Ovary (tissue), 7 donors: ENCODE measurements at regions not wholly inside any gene's neighbourhood (a gene's known extent, or its start where the extent isn't known, plus 50 kb on each side); places are given as distances from the start of the nearest gene placed in this dataset.

Experiments used
- DNase-seq, 5 donors: peaks; one replicate each; pipeline ENCODE4 v3.0.0-alpha.2; 2019 to 2020
- H3K27ac ChIP-seq, 2 donors: fragments of 200-600 bp; one replicate each; pipeline versions ENCODE4 v1.5.1 to v1.8.0; 2019 to 2022
- H3K27me3 ChIP-seq: fragments of 200-600 bp; one replicate; pipeline ENCODE4 v1.8.0; 2022
- H3K36me3 ChIP-seq: fragments of 200-600 bp; sonication (generic); one replicate; pipeline ENCODE4 v1.5.1; 2019
- H3K4me1 ChIP-seq: one replicate; pipeline ENCODE4 v1.8.1; 2013; ENCODE audit warnings: mild to moderate bottlenecking, moderate library complexity; ENCODE audit not compliant: insufficient read depth
- H3K4me3 ChIP-seq: fragments of 200-600 bp; sonication (generic); one replicate; pipeline ENCODE4 v1.5.1; 2017
- H3K9me3 ChIP-seq, 2 donors: fragments of 200-600 bp in 1 of 2; sonication (generic) in 1 of 2; one replicate each; pipeline versions ENCODE4 v1.5.1 to v1.8.1; 2013 to 2019; ENCODE audit warnings: mild to moderate bottlenecking in 1 of 2, moderate library complexity in 1 of 2
- CTCF ChIP-seq, 3 donors: fragments of 450-650 bp in 2 of 3; fragments of 200-600 bp in 1 of 3; IDR thresholded peaks; one replicate each; pipeline versions ENCODE4 v1.5.1 to v1.8.0; 2016 to 2022; ENCODE audit warnings: antibody characterized with exemption in 3 of 3, mild to moderate bottlenecking in 1 of 3
- EP300 ChIP-seq: sonication (generic); formaldehyde crosslinking; IDR thresholded peaks from one replicate; pipeline ENCODE4 v1.6.1; 2017; ENCODE audit warnings: antibody characterized with exemption
- POLR2A ChIP-seq: fragments of 450-650 bp; IDR thresholded peaks from one replicate; pipeline ENCODE4 v1.6.1; 2017; ENCODE audit warnings: antibody characterized with exemption, mild to moderate bottlenecking, moderate library complexity
- WGBS, 3 donors: extraction: QIAGEN DNeasy Blood & Tissue Kit in 1 of 3; methylation state at CpG; one replicate each; pipeline versions ENCODE4 v1.1.5 to v1.1.7; 2013 to 2017; 5-methylcytosine and 5-hydroxymethylcytosine counted together
- intact Hi-C, 4 donors: fragments of 100-400 bp; cut with DNase I; formaldehyde crosslinking; loops; one replicate each; pipeline versions ENCODE4 v1.11.0 to v1.15.1; 2022 to 2023
- donor health status: DM: no; HTN: no; CAD: no; lungs with moderate emphysema.
- donor health status: DM: no; HTN: no; CAD: no.
- donor health status: Bipolar disorder and iron deficiency.
- donor health status: DM: no; HTN: no; CAD: no.
- donor health status: DM: yes; HTN: yes; CAD: no.

GRCh38 chr11:129530154-129530895, 154.7 kb downstream of the BARX2 start:
- Histone ChIP-seq H3K27ac (no peak overlapping the region), H3K36me3 (no peaks in the 10 kb centered on the region), H3K27me3 (no peaks in the 10 kb centered on the region), H3K4me3 (no peak overlapping the region), H3K4me1 (no peaks in the 10 kb centered on the region), H3K9me3 (no peaks in the 10 kb centered on the region)
- no peak for DNase-seq
- intact Hi-C loops, result no loop called here
- TF ChIP-seq POLR2A (no peak), EP300 (no peak), CTCF (IDR thresholded peaks at IDR 0.05) (no peak)
- WGBS, 3 donors, result 45 to 57% (median 51%) methylated on average over 7 of the region's 7 CpGs

GRCh38 chr11:129533395-129533794, 157.7 kb downstream of the BARX2 start:
- Histone ChIP-seq H3K4me3 (no peak overlapping the region), H3K27me3 (no peaks in the 10 kb centered on the region), H3K9me3 (no peaks in the 10 kb centered on the region), H3K36me3 (no peaks in the 10 kb centered on the region), H3K4me1 (no peaks in the 10 kb centered on the region), H3K27ac (no peak overlapping the region)
- TF ChIP-seq CTCF (IDR thresholded peaks at IDR 0.05), result no peak
- no peak for TF ChIP-seq EP300
- TF ChIP-seq POLR2A, result no peak
- intact Hi-C loops, result no loop called here
- no peak for DNase-seq

- TF ChIP-seq CTCF (IDR thresholded peaks at IDR 0.05) (no peak), POLR2A (no peak), EP300 (no peak)
- Histone ChIP-seq H3K4me1 (no peaks in the 10 kb centered on the region), H3K4me3 (no peak overlapping the region), H3K9me3 (peaks cover 0 to 4% of the 10 kb centered on the region in 2 donors), H3K27ac (no peak overlapping the region), H3K36me3 (no peaks in the 10 kb centered on the region), H3K27me3 (no peaks in the 10 kb centered on the region)
- no peak for DNase-seq
- intact Hi-C loops, result no loop called here
- 32 to 56% (median 37%) methylated on average over 1 of the region's 1 CpG for WGBS, 3 donors
Observed at GRCh38 chr11:129536338-129536737, 160.7 kb downstream of the BARX2 start.

- no peaks in the 10 kb centered on the region for H3K27me3 ChIP-seq
- H3K36me3 ChIP-seq, result no peaks in the 10 kb centered on the region
- H3K4me1 ChIP-seq, result no peaks in the 10 kb centered on the region
- DNase-seq, result no peak
- no peak overlapping the region for H3K4me3 ChIP-seq
- 87 to 97% (median 94%) methylated on average over 2 of the region's 2 CpGs for WGBS, 3 donors
- intact Hi-C loops, result no loop called here
- no peak overlapping the region for H3K27ac ChIP-seq
- peaks cover 0 to 4% of the 10 kb centered on the region in 2 donors for H3K9me3 ChIP-seq
- no peak for TF ChIP-seq CTCF (IDR thresholded peaks at IDR 0.05)
- no peak for TF ChIP-seq EP300
- TF ChIP-seq POLR2A, result no peak
Observed at GRCh38 chr11:129538323-129538722, 162.7 kb downstream of the BARX2 start.
